ENCODE measurements at regions not wholly inside any gene's neighbourhood (a gene's known extent, or its start where the extent isn't known, plus 50 kb on each side); places are given as distances from the start of the nearest gene placed in this dataset.

- WGBS (ENCODE audit: missing lambda C conversion rate) = 44% methylated on average over 2 of the region's 2 CpGs
- no peak overlapping the region for H3K4me2 ChIP-seq
- no peak for FAIRE-seq
- DNase-seq (ENCODE audit: low read depth in 1 of 2, low spot score in 1 of 2) = no peak
- H3K27ac ChIP-seq = no peak overlapping the region
- H3K4me1 ChIP-seq = no peaks in the 10 kb centered on the region
- peaks cover 9% of the 10 kb centered on the region; the same call in 2 of the 3 replicates for H3K9me3 ChIP-seq
- POLR2A ChIA-PET = no interaction called here
- ATAC-seq = no peak
- TF ChIP-seq ZC3H11A (IDR thresholded peaks at IDR 0.05) (no peak), CEBPB (IDR thresholded peaks at IDR 0.05) (peak in 1 of 2 experiments; percentile 29; a peak in 1 of 4 replicates)
- CTCF ChIA-PET = no interaction called here
- H3K4me3 ChIP-seq = no peak overlapping the region
Measured at GRCh38 chr3:80586338-80586737, 818.5 kb upstream of the ROBO1 start.

GRCh38 chr3:80580146-80580545 is 812.3 kb upstream of the ROBO1 start:
- H3K4me1 ChIP-seq = no peaks in the 10 kb centered on the region
- no peak overlapping the region for H3K4me2 ChIP-seq
- H3K27ac ChIP-seq = no peak overlapping the region
- peak; percentile 39 for FAIRE-seq
- no peak for DNase-seq (ENCODE audit: low read depth in 1 of 2, low spot score in 1 of 2)
- ChIA-PET POLR2A (no interaction called here), CTCF (no interaction called here)
- TF ChIP-seq BCL3 (IDR thresholded peaks at IDR 0.05) (no peak), HOXB5 (CRISPR knock-in tag; IDR thresholded peaks at IDR 0.05) (no peak), PBX3 (IDR thresholded peaks at IDR 0.05) (no peak), FOSB (CRISPR knock-in tag; IDR thresholded peaks at IDR 0.05) (no peak), ESRRA (IDR thresholded peaks at IDR 0.05; ENCODE audit: borderline replicate concordance, low read length) (no peak), SREBF2 (IDR thresholded peaks at IDR 0.05) (no peak), CHD2 (IDR thresholded peaks at IDR 0.05; ENCODE audit: low read length, partially characterized antibody) (no peak), POLR2A (IDR thresholded peaks at IDR 0.05; ENCODE audit: low read length) (no peak), JUNB (IDR thresholded peaks at IDR 0.05) (no peak), MAX (IDR thresholded peaks at IDR 0.05) (no peak), MAFK (IDR thresholded peaks at IDR 0.05; ENCODE audit: partially characterized antibody) (no peak), RARB (CRISPR knock-in tag; IDR thresholded peaks at IDR 0.05) (no peak), GATA3 (IDR thresholded peaks at IDR 0.05; ENCODE audit: borderline replicate concordance) (no peak), REST (IDR thresholded peaks at IDR 0.05) (no peak), ZSCAN20 (CRISPR knock-in tag; IDR thresholded peaks at IDR 0.05) (no peak)
- 0 out of 3 replicates have a peak, but pooled peaks cover 2% of the 10 kb centered on the region for H3K9me3 ChIP-seq
- no peak overlapping the region for H3K4me3 ChIP-seq
- no peak for ATAC-seq
- WGBS (ENCODE audit: missing lambda C conversion rate) = 32% methylated on average over 2 of the region's 2 CpGs

- no peak for DNase-seq (ENCODE audit: low read depth in 1 of 2, low spot score in 1 of 2)
- no peak for FAIRE-seq
- no peaks in the 10 kb centered on the region for H3K4me1 ChIP-seq
- peaks cover 11% of the 10 kb centered on the region; the same call in 2 of the 3 replicates for H3K9me3 ChIP-seq
- CTCF ChIA-PET = no interaction called here
- no peak for TF ChIP-seq PHF8 (IDR thresholded peaks at IDR 0.05; ENCODE audit: borderline replicate concordance, low read depth)
- no peak for TF ChIP-seq ESRRA (IDR thresholded peaks at IDR 0.05; ENCODE audit: borderline replicate concordance, low read length)
- TF ChIP-seq USF2 (IDR thresholded peaks at IDR 0.05) = no peak
- no peak for TF ChIP-seq NFE2L2 (conservative IDR thresholded peaks at IDR 0.05; ENCODE audit: low read length)
- TF ChIP-seq HES2 (IDR thresholded peaks at IDR 0.05) = no peak
- no peak for TF ChIP-seq EP300 (IDR thresholded peaks at IDR 0.05)
- no peak for TF ChIP-seq TFCP2L1 (CRISPR knock-in tag; IDR thresholded peaks at IDR 0.05)
- no peak for TF ChIP-seq KDM5A (IDR thresholded peaks at IDR 0.05)
- TF ChIP-seq ZNF302 (CRISPR knock-in tag; IDR thresholded peaks at IDR 0.05) = no peak
- TF ChIP-seq MAX (IDR thresholded peaks at IDR 0.05) = no peak
- no peak overlapping the region for H3K4me3 ChIP-seq
- H3K4me2 ChIP-seq = no peak overlapping the region
- WGBS (ENCODE audit: missing lambda C conversion rate) = 0% methylated on average over 2 of the region's 2 CpGs
- no peak overlapping the region for H3K27ac ChIP-seq
- ATAC-seq = no peak
- POLR2A ChIA-PET = no interaction called here
Measured at GRCh38 chr3:80564391-80564790, 796.6 kb upstream of the ROBO1 start.

Measured in A549 (cell line).